SJSA1 (cell line): ENCODE measurements at regions not wholly inside any gene's neighbourhood (a gene's known extent, or its start where the extent isn't known, plus 50 kb on each side); places are given as distances from the start of the nearest gene placed in this dataset.
"Not testable (repeated sequence)": the region's sequence is repeated elsewhere in the genome, so short reads cannot be mapped to it uniquely, and the experiment has no call there.

ENCODE experiments used
- DNase-seq, 2 experiments: peaks; one replicate each; pipeline ENCODE4 v3.0.0-alpha.2; 2015 to 2020; ENCODE audit warnings: low spot score in 2 of 2, low read depth in 1 of 2
- H3K27ac ChIP-seq: fragments of 250-450 bp; sonication (Bioruptor Pico); 2 replicates; pipeline ENCODE4 v1.5.1; 2020; ENCODE audit warnings: mild to moderate bottlenecking, moderate library complexity
- H3K27me3 ChIP-seq: fragments of 250-450 bp; sonication (Bioruptor Pico); replicated peaks from 2 replicates; pipeline ENCODE4 v1.5.1; 2020; ENCODE audit warnings: mild to moderate bottlenecking, moderate library complexity
- H3K36me3 ChIP-seq: fragments of 250-450 bp; sonication (Bioruptor Pico); 2 replicates; pipeline ENCODE4 v1.5.1; 2020; ENCODE audit warnings: mild to moderate bottlenecking
- H3K4me1 ChIP-seq: fragments of 250-450 bp; sonication (Bioruptor Pico); replicated peaks from 2 replicates; pipeline ENCODE4 v1.6.1; 2021; ENCODE audit warnings: mild to moderate bottlenecking
- H3K4me3 ChIP-seq: fragments of 250-450 bp; sonication (Bioruptor Pico); 2 replicates; pipeline ENCODE4 v1.5.1; 2020; ENCODE audit warnings: mild to moderate bottlenecking
- H3K9me3 ChIP-seq: fragments of 250-450 bp; sonication (Bioruptor Pico); replicated peaks from 2 replicates; pipeline ENCODE4 v1.5.1; 2020; ENCODE audit warnings: mild to moderate bottlenecking

GRCh38 chr6:66190858-66191257 lies 483.8 kb upstream of the EYS start:
- Histone ChIP-seq H3K27ac (no peak overlapping the region), H3K4me1 (no peaks in the 10 kb centered on the region), H3K27me3 (no peaks in the 10 kb centered on the region), H3K9me3 (0 out of 2 replicates have a peak, but pooled peaks cover 2% of the 10 kb centered on the region), H3K4me3 (no peak overlapping the region), H3K36me3 (no peaks in the 10 kb centered on the region)
- no peak for DNase-seq

GRCh38 chr6:66189915-66190314 lies 482.9 kb upstream of the EYS start:
- Histone ChIP-seq H3K27me3 (no peaks in the 10 kb centered on the region), H3K4me3 (no peak overlapping the region), H3K36me3 (no peaks in the 10 kb centered on the region), H3K4me1 (no peaks in the 10 kb centered on the region), H3K27ac (no peak overlapping the region), H3K9me3 (0 out of 2 replicates have a peak, but pooled peaks cover 2% of the 10 kb centered on the region)
- DNase-seq = no peak

- H3K27ac ChIP-seq = no peak overlapping the region
- H3K36me3 ChIP-seq = no peaks in the 10 kb centered on the region
- DNase-seq = no peak
- no peaks in the 10 kb centered on the region for H3K4me1 ChIP-seq
- H3K9me3 ChIP-seq = 0 out of 2 replicates have a peak, but pooled peaks cover 2% of the 10 kb centered on the region
- H3K27me3 ChIP-seq = no peaks in the 10 kb centered on the region
- no peak overlapping the region for H3K4me3 ChIP-seq
These were observed 479.7 kb upstream of the EYS start for GRCh38 chr6:66186756-66187155.

- Histone ChIP-seq H3K36me3 (no peaks in the 10 kb centered on the region), H3K4me3 (no peak overlapping the region), H3K27me3 (no peaks in the 10 kb centered on the region), H3K9me3 (0 out of 2 replicates have a peak, but pooled peaks cover 2% of the 10 kb centered on the region), H3K4me1 (no peaks in the 10 kb centered on the region), H3K27ac (no peak overlapping the region)
- no peak for DNase-seq
These were observed 477.1 kb upstream of the EYS start for GRCh38 chr6:66184091-66184490.

GRCh38 chr6:66179361-66179760 lies 472.3 kb upstream of the EYS start:
- no peak for DNase-seq
- H3K27ac ChIP-seq = no peak overlapping the region
- H3K4me3 ChIP-seq = no peak overlapping the region

GRCh38 chr6:66173587-66173986 lies 466.6 kb upstream of the EYS start:
- Histone ChIP-seq H3K4me1 (no peaks in the 10 kb centered on the region), H3K27me3 (no peaks in the 10 kb centered on the region), H3K9me3 (no peaks in the 10 kb centered on the region), H3K27ac (no peak overlapping the region), H3K4me3 (no peak overlapping the region), H3K36me3 (no peaks in the 10 kb centered on the region)
- no peak for DNase-seq

More at GRCh38 chr6:66179361-66179760, 472.3 kb upstream of the EYS start:
- Histone ChIP-seq H3K9me3 (no peaks in the 10 kb centered on the region), H3K36me3 (no peaks in the 10 kb centered on the region), H3K4me1 (no peaks in the 10 kb centered on the region), H3K27me3 (no peaks in the 10 kb centered on the region)

- DNase-seq, H3K4me1 ChIP-seq, H3K9me3 ChIP-seq: not testable (repeated sequence)
These were observed 459.7 kb upstream of the EYS start for GRCh38 chr6:66166713-66167112.

GRCh38 chr6:66161546-66162108 lies 454.6 kb upstream of the EYS start:
- Histone ChIP-seq H3K4me3 (no peak overlapping the region), H3K36me3 (no peaks in the 10 kb centered on the region), H3K27me3 (no peaks in the 10 kb centered on the region), H3K27ac (no peak overlapping the region), H3K9me3 (peaks cover 5% of the 10 kb centered on the region), H3K4me1 (no peaks in the 10 kb centered on the region)
- no peak for DNase-seq

More at GRCh38 chr6:66166713-66167112, 459.7 kb upstream of the EYS start:
- not testable (repeated sequence) for H3K4me3 ChIP-seq, H3K36me3 ChIP-seq, H3K27ac ChIP-seq, H3K27me3 ChIP-seq

- Histone ChIP-seq H3K4me1 (no peaks in the 10 kb centered on the region), H3K9me3 (peaks cover 3% of the 10 kb centered on the region; the same call in 1 of the 2 replicates), H3K27me3 (no peaks in the 10 kb centered on the region), H3K27ac (no peak overlapping the region), H3K36me3 (no peaks in the 10 kb centered on the region), H3K4me3 (no peak overlapping the region)
- DNase-seq = no peak
These were observed 452.9 kb upstream of the EYS start for GRCh38 chr6:66159937-66160336.

GRCh38 chr6:66153247-66153646 lies 446.2 kb upstream of the EYS start:
- Histone ChIP-seq H3K27ac (no peak overlapping the region), H3K36me3 (no peaks in the 10 kb centered on the region), H3K4me3 (no peak overlapping the region), H3K27me3 (no peaks in the 10 kb centered on the region), H3K4me1 (no peaks in the 10 kb centered on the region), H3K9me3 (0 out of 2 replicates have a peak, but pooled peaks cover 4% of the 10 kb centered on the region)
- DNase-seq = no peak

- no peak for DNase-seq
- no peaks in the 10 kb centered on the region for H3K27me3 ChIP-seq
- H3K27ac ChIP-seq = no peak overlapping the region
- H3K4me3 ChIP-seq = no peak overlapping the region
- H3K9me3 ChIP-seq = peaks cover 7% of the 10 kb centered on the region; the same call in 1 of the 2 replicates
- no peaks in the 10 kb centered on the region for H3K4me1 ChIP-seq
- no peaks in the 10 kb centered on the region for H3K36me3 ChIP-seq
These were observed 442.1 kb upstream of the EYS start for GRCh38 chr6:66149132-66149531.

- DNase-seq = no peak
- H3K27ac ChIP-seq = no peak overlapping the region
- peaks cover 10% of the 10 kb centered on the region; the same call in 1 of the 2 replicates for H3K9me3 ChIP-seq
- H3K27me3 ChIP-seq = no peaks in the 10 kb centered on the region
- no peaks in the 10 kb centered on the region for H3K36me3 ChIP-seq
- H3K4me1 ChIP-seq = no peaks in the 10 kb centered on the region
- H3K4me3 ChIP-seq = no peak overlapping the region
These were observed 438.8 kb upstream of the EYS start for GRCh38 chr6:66145867-66146266.

GRCh38 chr6:66134021-66134420 lies 427.0 kb upstream of the EYS start:
- no peaks in the 10 kb centered on the region for H3K9me3 ChIP-seq
- no peak for DNase-seq
- H3K36me3 ChIP-seq = no peaks in the 10 kb centered on the region

GRCh38 chr6:66128656-66129055 lies 421.6 kb upstream of the EYS start:
- H3K4me3 ChIP-seq = no peak overlapping the region
- H3K36me3 ChIP-seq = no peaks in the 10 kb centered on the region
- no peak overlapping the region for H3K27ac ChIP-seq
- no peaks in the 10 kb centered on the region for H3K9me3 ChIP-seq
- no peak for DNase-seq
- H3K27me3 ChIP-seq = no peaks in the 10 kb centered on the region
- no peaks in the 10 kb centered on the region for H3K4me1 ChIP-seq

More at GRCh38 chr6:66134021-66134420, 427.0 kb upstream of the EYS start:
- Histone ChIP-seq H3K27ac (no peak overlapping the region), H3K4me3 (no peak overlapping the region), H3K4me1 (no peaks in the 10 kb centered on the region), H3K27me3 (no peaks in the 10 kb centered on the region)

- H3K27me3 ChIP-seq = no peaks in the 10 kb centered on the region
- H3K4me1 ChIP-seq = no peaks in the 10 kb centered on the region
- H3K4me3 ChIP-seq = no peak overlapping the region
- H3K27ac ChIP-seq = no peak overlapping the region
- no peaks in the 10 kb centered on the region for H3K9me3 ChIP-seq
- DNase-seq = no peak
- no peaks in the 10 kb centered on the region for H3K36me3 ChIP-seq
These were observed 421.2 kb upstream of the EYS start for GRCh38 chr6:66128243-66128642.
